ENCODE measurements at regions not wholly inside any gene's neighbourhood (a gene's known extent, or its start where the extent isn't known, plus 50 kb on each side); places are given as distances from the start of the nearest gene placed in this dataset.

DNA sequence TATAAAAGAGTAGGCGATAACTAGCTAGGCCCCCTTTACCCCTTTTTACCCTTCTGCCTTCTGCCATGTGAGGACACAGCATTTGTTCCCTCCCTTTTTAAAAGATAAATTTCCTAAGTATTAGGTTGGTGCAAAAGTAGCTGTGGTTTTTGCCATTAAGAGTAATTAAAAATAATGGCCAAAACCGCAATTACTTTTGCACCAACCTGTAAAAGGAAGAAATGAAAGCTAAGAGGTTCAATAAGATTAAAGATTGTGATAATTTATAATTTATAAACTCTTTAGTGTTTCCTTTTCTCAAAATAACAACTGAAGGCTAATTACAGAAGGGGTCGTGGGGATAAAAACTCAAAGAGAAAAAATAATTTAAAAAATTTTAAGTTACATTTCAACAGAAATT, 283.5 kb upstream of the PDZRN3 start:
- POLR2A ChIA-PET = no interaction called here
- no peaks in the 10 kb centered on the region for H3K4me1 Mint-ChIP-seq
- no peak overlapping the region for H3K4me3 Mint-ChIP-seq
- ATAC-seq (no peak), DNase-seq (ENCODE audit: low spot score) (no peak)
- TF ChIP-seq PRRX2 (CRISPR knock-in tag; IDR thresholded peaks at IDR 0.05) = no peak
- no peak for TF ChIP-seq SMAD4 (CRISPR knock-in tag; IDR thresholded peaks at IDR 0.05)
- TF ChIP-seq ZNF396 (CRISPR knock-in tag; IDR thresholded peaks at IDR 0.05; ENCODE audit: borderline replicate concordance) = no peak
- no peak for TF ChIP-seq ESRRA (CRISPR knock-in tag; IDR thresholded peaks at IDR 0.05; ENCODE audit: borderline replicate concordance)
- TF ChIP-seq, protein P1, sequence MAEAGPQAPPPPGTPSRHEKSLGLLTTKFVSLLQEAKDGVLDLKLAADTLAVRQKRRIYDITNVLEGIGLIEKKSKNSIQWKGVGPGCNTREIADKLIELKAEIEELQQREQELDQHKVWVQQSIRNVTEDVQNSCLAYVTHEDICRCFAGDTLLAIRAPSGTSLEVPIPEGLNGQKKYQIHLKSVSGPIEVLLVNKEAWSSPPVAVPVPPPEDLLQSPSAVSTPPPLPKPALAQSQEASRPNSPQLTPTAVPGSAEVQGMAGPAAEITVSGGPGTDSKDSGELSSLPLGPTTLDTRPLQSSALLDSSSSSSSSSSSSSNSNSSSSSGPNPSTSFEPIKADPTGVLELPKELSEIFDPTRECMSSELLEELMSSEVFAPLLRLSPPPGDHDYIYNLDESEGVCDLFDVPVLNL (CRISPR knock-in tag; IDR thresholded peaks at IDR 0.05; ENCODE audit: borderline replicate concordance, low read depth) = no peak
- no peak for TF ChIP-seq SMAD3 (CRISPR knock-in tag; IDR thresholded peaks at IDR 0.05; ENCODE audit: borderline replicate concordance)
- TF ChIP-seq, protein P2, sequence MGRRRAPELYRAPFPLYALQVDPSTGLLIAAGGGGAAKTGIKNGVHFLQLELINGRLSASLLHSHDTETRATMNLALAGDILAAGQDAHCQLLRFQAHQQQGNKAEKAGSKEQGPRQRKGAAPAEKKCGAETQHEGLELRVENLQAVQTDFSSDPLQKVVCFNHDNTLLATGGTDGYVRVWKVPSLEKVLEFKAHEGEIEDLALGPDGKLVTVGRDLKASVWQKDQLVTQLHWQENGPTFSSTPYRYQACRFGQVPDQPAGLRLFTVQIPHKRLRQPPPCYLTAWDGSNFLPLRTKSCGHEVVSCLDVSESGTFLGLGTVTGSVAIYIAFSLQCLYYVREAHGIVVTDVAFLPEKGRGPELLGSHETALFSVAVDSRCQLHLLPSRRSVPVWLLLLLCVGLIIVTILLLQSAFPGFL (CRISPR knock-in tag; IDR thresholded peaks at IDR 0.05; ENCODE audit: borderline replicate concordance) = no peak
- TF ChIP-seq ZNF317 (CRISPR knock-in tag; IDR thresholded peaks at IDR 0.05; ENCODE audit: borderline replicate concordance, low read depth) = no peak
- no peak overlapping the region for H3K27ac Mint-ChIP-seq
- no peaks in the 10 kb centered on the region for H3K36me3 Mint-ChIP-seq
- CTCF ChIA-PET = no interaction called here
- H3K27me3 Mint-ChIP-seq (ENCODE audit: low read depth) = no peaks in the 10 kb centered on the region
- H3K9me3 Mint-ChIP-seq = peaks cover 7% of the 10 kb centered on the region; the same call in 1 of the 2 replicates

- H3K27me3 Mint-ChIP-seq (ENCODE audit: low read depth) = no peaks in the 10 kb centered on the region
- TF ChIP-seq, protein P3, sequence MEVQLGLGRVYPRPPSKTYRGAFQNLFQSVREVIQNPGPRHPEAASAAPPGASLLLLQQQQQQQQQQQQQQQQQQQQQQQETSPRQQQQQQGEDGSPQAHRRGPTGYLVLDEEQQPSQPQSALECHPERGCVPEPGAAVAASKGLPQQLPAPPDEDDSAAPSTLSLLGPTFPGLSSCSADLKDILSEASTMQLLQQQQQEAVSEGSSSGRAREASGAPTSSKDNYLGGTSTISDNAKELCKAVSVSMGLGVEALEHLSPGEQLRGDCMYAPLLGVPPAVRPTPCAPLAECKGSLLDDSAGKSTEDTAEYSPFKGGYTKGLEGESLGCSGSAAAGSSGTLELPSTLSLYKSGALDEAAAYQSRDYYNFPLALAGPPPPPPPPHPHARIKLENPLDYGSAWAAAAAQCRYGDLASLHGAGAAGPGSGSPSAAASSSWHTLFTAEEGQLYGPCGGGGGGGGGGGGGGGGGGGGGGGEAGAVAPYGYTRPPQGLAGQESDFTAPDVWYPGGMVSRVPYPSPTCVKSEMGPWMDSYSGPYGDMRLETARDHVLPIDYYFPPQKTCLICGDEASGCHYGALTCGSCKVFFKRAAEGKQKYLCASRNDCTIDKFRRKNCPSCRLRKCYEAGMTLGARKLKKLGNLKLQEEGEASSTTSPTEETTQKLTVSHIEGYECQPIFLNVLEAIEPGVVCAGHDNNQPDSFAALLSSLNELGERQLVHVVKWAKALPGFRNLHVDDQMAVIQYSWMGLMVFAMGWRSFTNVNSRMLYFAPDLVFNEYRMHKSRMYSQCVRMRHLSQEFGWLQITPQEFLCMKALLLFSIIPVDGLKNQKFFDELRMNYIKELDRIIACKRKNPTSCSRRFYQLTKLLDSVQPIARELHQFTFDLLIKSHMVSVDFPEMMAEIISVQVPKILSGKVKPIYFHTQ (CRISPR knock-in tag; IDR thresholded peaks at IDR 0.05) = no peak
- TF ChIP-seq ATF6 (CRISPR knock-in tag; IDR thresholded peaks at IDR 0.05) (no peak), ZNF671 (CRISPR knock-in tag; IDR thresholded peaks at IDR 0.05) (no peak), NR1H2 (CRISPR knock-in tag; IDR thresholded peaks at IDR 0.05) (no peak), ZNF263 (CRISPR knock-in tag; IDR thresholded peaks at IDR 0.05; ENCODE audit: low read depth) (no peak), FOXJ3 (CRISPR knock-in tag; IDR thresholded peaks at IDR 0.05; ENCODE audit: borderline replicate concordance) (no peak), RORB (CRISPR knock-in tag; IDR thresholded peaks at IDR 0.05) (no peak)
- TF ChIP-seq, protein P4, sequence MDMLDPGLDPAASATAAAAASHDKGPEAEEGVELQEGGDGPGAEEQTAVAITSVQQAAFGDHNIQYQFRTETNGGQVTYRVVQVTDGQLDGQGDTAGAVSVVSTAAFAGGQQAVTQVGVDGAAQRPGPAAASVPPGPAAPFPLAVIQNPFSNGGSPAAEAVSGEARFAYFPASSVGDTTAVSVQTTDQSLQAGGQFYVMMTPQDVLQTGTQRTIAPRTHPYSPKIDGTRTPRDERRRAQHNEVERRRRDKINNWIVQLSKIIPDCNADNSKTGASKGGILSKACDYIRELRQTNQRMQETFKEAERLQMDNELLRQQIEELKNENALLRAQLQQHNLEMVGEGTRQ (CRISPR knock-in tag; IDR thresholded peaks at IDR 0.05) = no peak
- TF ChIP-seq, protein P5, sequence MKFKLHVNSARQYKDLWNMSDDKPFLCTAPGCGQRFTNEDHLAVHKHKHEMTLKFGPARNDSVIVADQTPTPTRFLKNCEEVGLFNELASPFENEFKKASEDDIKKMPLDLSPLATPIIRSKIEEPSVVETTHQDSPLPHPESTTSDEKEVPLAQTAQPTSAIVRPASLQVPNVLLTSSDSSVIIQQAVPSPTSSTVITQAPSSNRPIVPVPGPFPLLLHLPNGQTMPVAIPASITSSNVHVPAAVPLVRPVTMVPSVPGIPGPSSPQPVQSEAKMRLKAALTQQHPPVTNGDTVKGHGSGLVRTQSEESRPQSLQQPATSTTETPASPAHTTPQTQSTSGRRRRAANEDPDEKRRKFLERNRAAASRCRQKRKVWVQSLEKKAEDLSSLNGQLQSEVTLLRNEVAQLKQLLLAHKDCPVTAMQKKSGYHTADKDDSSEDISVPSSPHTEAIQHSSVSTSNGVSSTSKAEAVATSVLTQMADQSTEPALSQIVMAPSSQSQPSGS (CRISPR knock-in tag; IDR thresholded peaks at IDR 0.05; ENCODE audit: borderline replicate concordance, low read depth) = no peak
- ChIA-PET POLR2A (no interaction called here), CTCF (no interaction called here)
- no peak for ATAC-seq
- no peaks in the 10 kb centered on the region for H3K36me3 Mint-ChIP-seq
- no peak overlapping the region for H3K4me3 Mint-ChIP-seq
- no peak for DNase-seq (ENCODE audit: low spot score)
- no peak overlapping the region for H3K27ac Mint-ChIP-seq
- H3K9me3 Mint-ChIP-seq = peaks cover 10% of the 10 kb centered on the region; the same call in 1 of the 2 replicates
- peaks cover 3% of the 10 kb centered on the region for H3K4me1 Mint-ChIP-seq
These were observed 276.9 kb upstream of the PDZRN3 start for GRCh38 chr3:73901686-73902085.
